GM23338 (cell line): ENCODE measurements at regions not wholly inside any gene's neighbourhood (a gene's known extent, or its start where the extent isn't known, plus 50 kb on each side); places are given as distances from the start of the nearest gene placed in this dataset.

Source experiments
- ATAC-seq: fragments of 200-7000 bp; cut with Tn5 transposase; 3 replicates; pipeline ENCODE4 v1.9.1; 2020
- DNase-seq: peaks from one replicate; pipeline ENCODE4 v3.0.0-alpha.2; 2015; ENCODE audit warnings: low spot score
- H2AFZ ChIP-seq: fragments of 200-600 bp; sonication (generic); 2 replicates; pipeline ENCODE4 v1.8.0; 2016; ENCODE audit warnings: antibody characterized with exemption, mild to moderate bottlenecking, moderate library complexity
- H3F3A ChIP-seq: fragments of 200-600 bp; sonication (generic); replicated peaks from 2 replicates; pipeline ENCODE4 v1.8.0; 2017; ENCODE audit warnings: antibody characterized with exemption, mixed run types, low read depth
- H3K27ac ChIP-seq: fragments of 200-600 bp; sonication (generic); 2 replicates; pipeline ENCODE4 v1.6.1; 2016; ENCODE audit warnings: low read depth
- H3K27me3 ChIP-seq: fragments of 200-600 bp; sonication (generic); 2 replicates; pipeline ENCODE4 v1.8.0; 2016; ENCODE audit warnings: mild to moderate bottlenecking, mixed run types, moderate library complexity; ENCODE audit not compliant: insufficient read depth
- H3K36me3 ChIP-seq: fragments of 200-600 bp; sonication (generic); 2 replicates; pipeline ENCODE4 v1.8.0; 2016; ENCODE audit warnings: mild to moderate bottlenecking; ENCODE audit not compliant: insufficient read depth
- H3K4me1 ChIP-seq: fragments of 200-600 bp; sonication (generic); 2 replicates; pipeline ENCODE4 v1.8.0; 2016; ENCODE audit warnings: mild to moderate bottlenecking, moderate library complexity; ENCODE audit not compliant: insufficient read depth
- H3K4me2 ChIP-seq: fragments of 200-600 bp; sonication (generic); 2 replicates; pipeline ENCODE4 v1.7.1; 2017; ENCODE audit warnings: mixed run types
- H3K4me3 ChIP-seq: fragments of 200-600 bp; sonication (generic); 2 replicates; pipeline ENCODE4 v1.6.1; 2016; ENCODE audit warnings: mixed run types
- H3K79me2 ChIP-seq: fragments of 200-600 bp; sonication (generic); replicated peaks from 2 replicates; pipeline ENCODE4 v1.8.0; 2017; ENCODE audit warnings: mild to moderate bottlenecking; ENCODE audit not compliant: insufficient read depth
- H3K9me2 ChIP-seq: fragments of 200-600 bp; sonication (generic); 2 replicates; pipeline ENCODE4 v1.8.0; 2017; ENCODE audit not compliant: insufficient read depth
- H4K20me1 ChIP-seq: fragments of 200-600 bp; sonication (generic); replicated peaks from 2 replicates; pipeline ENCODE4 v1.8.0; 2017; ENCODE audit warnings: mild to moderate bottlenecking; ENCODE audit not compliant: insufficient read depth
- H3K27ac Mint-ChIP-seq: 2 replicates; pipeline ENCODE4 v1.8.0; 2020; ENCODE audit warnings: inconsistent platforms, mild to moderate bottlenecking, moderate library complexity, mixed read lengths
- H3K27me3 Mint-ChIP-seq: 3 replicates; pipeline ENCODE4 v1.8.0; 2022; ENCODE audit warnings: low read depth, mild to moderate bottlenecking, moderate library complexity, mixed read lengths, inconsistent platforms; ENCODE audit not compliant: insufficient read depth, poor library complexity
- H3K36me3 Mint-ChIP-seq: 3 replicates; pipeline ENCODE4 v1.8.0; 2021; ENCODE audit warnings: low read depth, mild to moderate bottlenecking, inconsistent platforms, moderate library complexity, mixed read lengths
- H3K4me1 Mint-ChIP-seq: 3 replicates; pipeline ENCODE4 v1.8.0; 2020; ENCODE audit warnings: mild to moderate bottlenecking, inconsistent platforms, mixed read lengths
- H3K4me3 Mint-ChIP-seq: 3 replicates; pipeline ENCODE4 v1.8.0; 2021; ENCODE audit warnings: moderate library complexity, mild to moderate bottlenecking, inconsistent platforms, mixed read lengths
- H3K9me3 Mint-ChIP-seq: 3 replicates; pipeline ENCODE4 v1.8.0; 2020; ENCODE audit warnings: moderate library complexity, mild to moderate bottlenecking, inconsistent platforms, mixed read lengths
- CREB1 ChIP-seq: fragments of 250-450 bp; sonication (Bioruptor Pico); IDR thresholded peaks from 2 replicates; pipeline ENCODE4 v1.5.0; 2020; ENCODE audit warnings: low read depth, mild to moderate bottlenecking, moderate library complexity
- EZH2 ChIP-seq: fragments of 200-600 bp; sonication (generic); IDR thresholded peaks from one replicate; pipeline ENCODE4 v1.8.0; 2017; ENCODE audit warnings: antibody characterized with exemption, mild to moderate bottlenecking, low read depth; ENCODE audit not compliant: unreplicated experiment
- EZH2phosphoT487 ChIP-seq: fragments of 200-600 bp; sonication (generic); IDR thresholded peaks from one replicate; pipeline ENCODE4 v1.8.1; 2018; ENCODE audit warnings: antibody characterized with exemption; ENCODE audit not compliant: unreplicated experiment
- JUNB ChIP-seq: IDR thresholded peaks from one replicate; pipeline ENCODE4 v1.6.1; 2016; ENCODE audit warnings: antibody characterized with exemption; ENCODE audit not compliant: unreplicated experiment
- POLR2AphosphoS5 ChIP-seq: IDR thresholded peaks from 2 replicates; pipeline ENCODE4 v1.6.1; 2016; ENCODE audit warnings: antibody characterized with exemption, low read depth
- STAT1 ChIP-seq: IDR thresholded peaks from one replicate; pipeline ENCODE4 v1.6.1; 2016; ENCODE audit warnings: antibody characterized with exemption; ENCODE audit not compliant: unreplicated experiment
- ZNF114 ChIP-seq: fragments of 250-450 bp; sonication (Bioruptor Pico); IDR thresholded peaks from 2 replicates; pipeline ENCODE4 v1.5.0; 2020; ENCODE audit warnings: mild to moderate bottlenecking, moderate library complexity
- ZNF331 ChIP-seq: fragments of 250-450 bp; sonication (Bioruptor Pico); IDR thresholded peaks from 2 replicates; pipeline ENCODE4 v1.5.0; 2020; ENCODE audit warnings: low read depth, mild to moderate bottlenecking, moderate library complexity
- TF ChIP-seq, protein P1 (sequence below), 2 experiments: fragments of 200-600 bp in 1 of 2; sonication (generic) in 1 of 2; conservative IDR thresholded peaks; 2 replicates each; pipeline versions ENCODE4 v1.5.1 to v1.6.1; 2016 to 2017; ENCODE audit warnings: antibody characterized with exemption in 2 of 2, low read depth in 2 of 2, mild to moderate bottlenecking in 2 of 2, moderate library complexity in 1 of 2
- TF ChIP-seq, protein P2 (sequence below): IDR thresholded peaks from 2 replicates; pipeline ENCODE4 v1.6.1; 2016; ENCODE audit warnings: antibody characterized with exemption

DNA sequence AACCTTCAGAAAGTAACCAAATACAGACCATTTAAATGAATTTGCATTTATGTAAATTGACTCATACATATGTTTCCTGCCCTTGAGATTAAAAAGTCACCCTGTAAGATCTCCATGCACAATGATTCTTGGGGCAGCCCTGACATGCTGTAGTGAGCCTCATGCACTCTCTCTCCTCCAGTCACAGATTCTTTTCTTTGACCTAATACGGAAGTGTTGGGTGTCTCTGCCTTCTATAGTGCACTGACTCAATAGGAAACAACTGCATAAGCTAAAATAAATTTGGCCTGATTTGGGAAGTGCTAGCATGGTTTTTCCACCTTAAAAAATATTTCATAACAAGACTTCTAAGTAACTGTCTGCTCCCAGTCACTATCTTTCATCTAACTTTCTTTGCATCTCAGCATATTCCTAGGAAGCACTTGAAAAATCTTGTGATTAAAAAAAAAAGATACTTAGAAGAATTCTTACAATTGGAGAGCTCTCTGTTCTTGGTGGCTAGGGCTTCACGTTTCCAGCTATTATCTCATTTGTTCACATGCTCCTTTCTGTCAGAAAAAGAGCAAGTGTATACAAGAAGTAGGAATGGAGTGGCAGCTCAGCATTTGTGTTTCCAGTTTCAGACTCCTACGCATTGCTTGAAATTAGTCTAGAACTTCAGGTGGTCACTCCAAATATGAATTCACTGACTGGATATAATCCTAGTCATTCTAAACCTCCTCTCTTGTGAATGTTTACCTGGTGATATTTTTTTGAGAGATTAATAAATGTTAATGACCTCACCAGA, 207.9 kb upstream of the COL8A1 start:
- no peaks in the 10 kb centered on the region for H3K36me3 Mint-ChIP-seq
- no peak overlapping the region for H3K4me3 Mint-ChIP-seq
- Histone ChIP-seq H3K79me2 (no peaks in the 10 kb centered on the region), H3K9me2 (no peaks in the 10 kb centered on the region), H3K4me2 (no peak overlapping the region), H3F3A (no peaks in the 10 kb centered on the region), H3K27me3 (no peaks in the 10 kb centered on the region), H3K4me3 (no peak overlapping the region), H2AFZ (no peak overlapping the region), H3K4me1 (no peaks in the 10 kb centered on the region), H3K36me3 (no peaks in the 10 kb centered on the region), H3K27ac (no peak overlapping the region), H4K20me1 (no peaks in the 10 kb centered on the region)
- DNase-seq (no peak), ATAC-seq (no peak)
- H3K9me3 Mint-ChIP-seq, result no peaks in the 10 kb centered on the region
- TF ChIP-seq EZH2 (no peak), CREB1 (CRISPR knock-in tag) (no peak), JUNB (no peak), POLR2AphosphoS5 (no peak), ZNF114 (no peak), EZH2phosphoT487 (no peak)
- TF ChIP-seq, protein P1, sequence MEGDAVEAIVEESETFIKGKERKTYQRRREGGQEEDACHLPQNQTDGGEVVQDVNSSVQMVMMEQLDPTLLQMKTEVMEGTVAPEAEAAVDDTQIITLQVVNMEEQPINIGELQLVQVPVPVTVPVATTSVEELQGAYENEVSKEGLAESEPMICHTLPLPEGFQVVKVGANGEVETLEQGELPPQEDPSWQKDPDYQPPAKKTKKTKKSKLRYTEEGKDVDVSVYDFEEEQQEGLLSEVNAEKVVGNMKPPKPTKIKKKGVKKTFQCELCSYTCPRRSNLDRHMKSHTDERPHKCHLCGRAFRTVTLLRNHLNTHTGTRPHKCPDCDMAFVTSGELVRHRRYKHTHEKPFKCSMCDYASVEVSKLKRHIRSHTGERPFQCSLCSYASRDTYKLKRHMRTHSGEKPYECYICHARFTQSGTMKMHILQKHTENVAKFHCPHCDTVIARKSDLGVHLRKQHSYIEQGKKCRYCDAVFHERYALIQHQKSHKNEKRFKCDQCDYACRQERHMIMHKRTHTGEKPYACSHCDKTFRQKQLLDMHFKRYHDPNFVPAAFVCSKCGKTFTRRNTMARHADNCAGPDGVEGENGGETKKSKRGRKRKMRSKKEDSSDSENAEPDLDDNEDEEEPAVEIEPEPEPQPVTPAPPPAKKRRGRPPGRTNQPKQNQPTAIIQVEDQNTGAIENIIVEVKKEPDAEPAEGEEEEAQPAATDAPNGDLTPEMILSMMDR (conservative IDR thresholded peaks at IDR 0.05; ENCODE audit: low read depth in 2 of 2), result no peak
- H3K27ac Mint-ChIP-seq, result no peak overlapping the region
- no peaks in the 10 kb centered on the region for H3K27me3 Mint-ChIP-seq
- H3K4me1 Mint-ChIP-seq, result peaks cover 4% of the 10 kb centered on the region; the same call in 2 of the 3 replicates

- no peak for DNase-seq
- Histone ChIP-seq H3K4me2 (no peak overlapping the region), H3K79me2 (no peaks in the 10 kb centered on the region), H3K9me2 (no peaks in the 10 kb centered on the region), H3K36me3 (no peaks in the 10 kb centered on the region), H2AFZ (no peak overlapping the region), H3F3A (no peaks in the 10 kb centered on the region), H3K4me3 (no peak overlapping the region), H3K27me3 (no peaks in the 10 kb centered on the region), H3K4me1 (no peaks in the 10 kb centered on the region), H3K27ac (no peak overlapping the region), H4K20me1 (no peaks in the 10 kb centered on the region)
- no peaks in the 10 kb centered on the region for H3K36me3 Mint-ChIP-seq
- no peak overlapping the region for H3K4me3 Mint-ChIP-seq
- H3K4me1 Mint-ChIP-seq, result peaks cover 4% of the 10 kb centered on the region; the same call in 2 of the 3 replicates
- no peaks in the 10 kb centered on the region for H3K27me3 Mint-ChIP-seq
- H3K27ac Mint-ChIP-seq, result no peak overlapping the region
- no peaks in the 10 kb centered on the region for H3K9me3 Mint-ChIP-seq
- ATAC-seq, result no peak
- TF ChIP-seq, protein P2, sequence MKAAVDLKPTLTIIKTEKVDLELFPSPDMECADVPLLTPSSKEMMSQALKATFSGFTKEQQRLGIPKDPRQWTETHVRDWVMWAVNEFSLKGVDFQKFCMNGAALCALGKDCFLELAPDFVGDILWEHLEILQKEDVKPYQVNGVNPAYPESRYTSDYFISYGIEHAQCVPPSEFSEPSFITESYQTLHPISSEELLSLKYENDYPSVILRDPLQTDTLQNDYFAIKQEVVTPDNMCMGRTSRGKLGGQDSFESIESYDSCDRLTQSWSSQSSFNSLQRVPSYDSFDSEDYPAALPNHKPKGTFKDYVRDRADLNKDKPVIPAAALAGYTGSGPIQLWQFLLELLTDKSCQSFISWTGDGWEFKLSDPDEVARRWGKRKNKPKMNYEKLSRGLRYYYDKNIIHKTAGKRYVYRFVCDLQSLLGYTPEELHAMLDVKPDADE, result no peak
- TF ChIP-seq ZNF331 (CRISPR knock-in tag) (no peak), STAT1 (no peak)
- TF ChIP-seq, protein P1 (conservative IDR thresholded peaks at IDR 0.05; ENCODE audit: low read depth in 2 of 2), result no peak
Observed at GRCh38 chr3:99429502-99429901, 208.9 kb upstream of the COL8A1 start.
